ENCODE measurements at regions not wholly inside any gene's neighbourhood (a gene's known extent, or its start where the extent isn't known, plus 50 kb on each side); places are given as distances from the start of the nearest gene placed in this dataset.

DNA sequence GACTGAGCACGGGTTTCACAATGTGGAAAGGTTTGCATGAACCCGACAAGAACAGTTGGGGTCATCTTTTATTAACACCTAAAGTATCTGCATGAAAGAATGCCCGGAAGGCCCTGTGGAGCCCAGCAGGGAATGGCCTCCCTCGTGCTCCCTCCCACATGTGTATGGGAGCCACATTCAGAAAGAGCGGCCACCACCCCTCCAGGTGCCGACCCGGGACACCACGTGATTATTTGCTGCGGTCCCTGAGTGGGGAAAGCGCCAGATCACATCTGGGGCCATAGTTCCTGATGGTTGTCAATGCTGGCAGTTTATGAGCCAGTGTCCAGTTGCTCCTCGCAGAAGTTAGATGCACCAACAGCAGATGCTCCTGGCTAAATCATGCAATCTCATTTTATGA is 571.4 kb downstream of the TCERG1L start:
- TF ChIP-seq, protein P1, sequence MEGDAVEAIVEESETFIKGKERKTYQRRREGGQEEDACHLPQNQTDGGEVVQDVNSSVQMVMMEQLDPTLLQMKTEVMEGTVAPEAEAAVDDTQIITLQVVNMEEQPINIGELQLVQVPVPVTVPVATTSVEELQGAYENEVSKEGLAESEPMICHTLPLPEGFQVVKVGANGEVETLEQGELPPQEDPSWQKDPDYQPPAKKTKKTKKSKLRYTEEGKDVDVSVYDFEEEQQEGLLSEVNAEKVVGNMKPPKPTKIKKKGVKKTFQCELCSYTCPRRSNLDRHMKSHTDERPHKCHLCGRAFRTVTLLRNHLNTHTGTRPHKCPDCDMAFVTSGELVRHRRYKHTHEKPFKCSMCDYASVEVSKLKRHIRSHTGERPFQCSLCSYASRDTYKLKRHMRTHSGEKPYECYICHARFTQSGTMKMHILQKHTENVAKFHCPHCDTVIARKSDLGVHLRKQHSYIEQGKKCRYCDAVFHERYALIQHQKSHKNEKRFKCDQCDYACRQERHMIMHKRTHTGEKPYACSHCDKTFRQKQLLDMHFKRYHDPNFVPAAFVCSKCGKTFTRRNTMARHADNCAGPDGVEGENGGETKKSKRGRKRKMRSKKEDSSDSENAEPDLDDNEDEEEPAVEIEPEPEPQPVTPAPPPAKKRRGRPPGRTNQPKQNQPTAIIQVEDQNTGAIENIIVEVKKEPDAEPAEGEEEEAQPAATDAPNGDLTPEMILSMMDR (conservative IDR thresholded peaks at IDR 0.05; ENCODE audit: low read length) = no peak
- no peak for TF ChIP-seq EZH2phosphoT487 (IDR thresholded peaks at IDR 0.05; ENCODE audit: borderline replicate concordance)
